Mucosa of rectum (tissue), 2 donors: ENCODE measurements at regions not wholly inside any gene's neighbourhood (a gene's known extent, or its start where the extent isn't known, plus 50 kb on each side); places are given as distances from the start of the nearest gene placed in this dataset.

Experiments used
- H3K27ac ChIP-seq, 2 donors: one replicate each; pipeline ENCODE4 v1.7.0; 2013; ENCODE audit warnings: inconsistent platforms in 2 of 2, low read depth in 2 of 2, low read length in 2 of 2
- H3K27me3 ChIP-seq, 2 donors: one replicate each; pipeline ENCODE4 v1.7.0; 2013; ENCODE audit warnings: low read length in 2 of 2; ENCODE audit not compliant: control insufficient read depth in 2 of 2, insufficient read depth in 2 of 2
- H3K36me3 ChIP-seq, 2 donors: one replicate each; pipeline ENCODE4 v1.7.0; 2013; ENCODE audit warnings: low read length in 2 of 2; ENCODE audit not compliant: control insufficient read depth in 2 of 2, insufficient read depth in 2 of 2
- H3K4me1 ChIP-seq, 2 donors: one replicate each; pipeline ENCODE4 v1.7.0; 2013; ENCODE audit warnings: low read length in 2 of 2, mild to moderate bottlenecking in 1 of 2; ENCODE audit not compliant: control insufficient read depth in 2 of 2, insufficient read depth in 2 of 2
- H3K4me3 ChIP-seq, 2 donors: one replicate each; pipeline ENCODE4 v1.7.0; 2013; ENCODE audit warnings: low read length in 2 of 2
- H3K9ac ChIP-seq, 2 donors: one replicate each; pipeline ENCODE4 v1.7.0; 2013; ENCODE audit warnings: low read length in 2 of 2, low read depth in 1 of 2, mild to moderate bottlenecking in 1 of 2
- H3K9me3 ChIP-seq, 2 donors: one replicate each; pipeline ENCODE4 v1.7.0; 2013; ENCODE audit warnings: low read length in 2 of 2; ENCODE audit not compliant: control insufficient read depth in 2 of 2
- donor health status: healthy.
- donor health status: Normal muscosa, but diverticular disease.

DNA sequence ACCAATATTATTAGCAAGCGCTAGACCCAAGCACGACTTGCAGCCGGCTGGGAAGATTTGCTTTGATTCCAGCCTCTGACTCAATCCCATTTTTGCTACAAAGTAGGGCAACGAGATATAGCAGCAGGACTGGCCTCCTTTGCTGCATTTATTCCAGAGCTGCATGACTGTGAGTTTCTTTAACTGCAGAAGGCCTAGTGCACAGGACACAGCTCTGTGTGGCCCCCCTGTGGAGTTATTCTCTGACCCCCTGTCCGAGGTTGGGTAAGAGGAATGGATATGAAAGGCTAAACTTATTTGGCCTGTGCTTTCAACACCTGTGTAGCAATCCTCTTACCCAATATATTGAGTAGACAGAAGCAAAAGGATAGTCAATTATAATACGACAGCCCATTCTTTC lies 133.3 kb upstream of the SPTLC3 start:
- H3K27me3 ChIP-seq, result no peaks in the 10 kb centered on the region

DNA sequence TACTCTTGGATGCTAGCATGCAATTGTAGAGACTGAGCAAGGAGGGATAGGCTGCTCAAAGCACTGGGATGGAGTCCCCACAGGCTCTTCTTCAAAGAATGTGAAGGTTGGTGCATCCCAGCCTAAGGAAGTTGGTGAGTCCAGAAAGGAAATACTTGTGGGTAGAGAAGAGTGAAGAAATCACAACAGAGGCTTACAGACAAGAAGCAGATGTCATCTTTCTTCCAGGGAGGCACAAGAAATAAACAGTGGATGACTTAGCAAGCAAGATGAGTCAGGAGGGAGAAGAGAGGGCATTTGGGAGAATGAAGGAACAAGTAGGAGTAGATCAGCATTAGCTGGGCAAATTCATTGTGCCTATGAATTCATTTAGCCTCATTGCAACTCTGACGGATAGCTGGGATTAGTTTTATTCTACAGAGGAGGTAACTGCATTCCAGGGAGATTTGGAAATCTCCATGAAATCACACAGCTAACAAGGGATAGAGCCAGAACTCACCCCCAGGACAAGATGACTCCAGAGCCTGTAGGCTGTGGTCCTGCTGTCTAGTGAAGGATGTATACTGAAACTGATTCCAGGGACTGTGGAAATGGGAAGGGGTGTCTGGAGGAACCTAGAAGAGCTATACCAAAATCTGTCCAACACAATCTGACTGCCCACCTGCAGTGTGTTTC lies 125.8 kb upstream of the SPTLC3 start:
- Histone ChIP-seq H3K4me3 (no peak overlapping the region), H3K27me3 (no peaks in the 10 kb centered on the region)

More for the DNA sequence above, 133.3 kb upstream of the SPTLC3 start:
- H3K4me3 ChIP-seq, result no peak overlapping the region
- no peaks in the 10 kb centered on the region for H3K9me3 ChIP-seq
- H3K36me3 ChIP-seq, result no peaks in the 10 kb centered on the region
- no peaks in the 10 kb centered on the region for H3K4me1 ChIP-seq
- no peak overlapping the region for H3K9ac ChIP-seq
- no peak overlapping the region for H3K27ac ChIP-seq

DNA sequence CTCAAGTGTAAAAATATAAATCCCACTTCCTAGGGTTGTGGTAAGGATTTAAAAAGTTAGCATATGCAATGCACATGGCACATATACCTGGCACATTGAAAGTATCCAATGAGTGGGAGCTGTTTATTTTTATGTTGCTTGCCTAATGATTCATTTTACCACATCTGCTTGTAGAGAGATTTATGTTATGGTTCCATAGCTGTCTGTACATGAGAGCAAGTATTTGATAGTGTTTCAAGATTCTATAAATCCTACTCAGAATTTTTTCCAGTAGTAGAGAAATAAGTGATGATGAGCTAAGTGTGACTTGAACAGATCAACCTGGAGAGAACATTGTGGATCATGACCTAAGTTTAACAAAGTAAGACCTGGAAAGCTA lies 125.3 kb upstream of the SPTLC3 start:
- H3K27ac ChIP-seq, result no peak overlapping the region
- H3K36me3 ChIP-seq, result no peaks in the 10 kb centered on the region
- H3K4me3 ChIP-seq, result no peak overlapping the region

More for the DNA sequence above, 125.8 kb upstream of the SPTLC3 start:
- Histone ChIP-seq H3K9ac (no peak overlapping the region), H3K9me3 (no peaks in the 10 kb centered on the region), H3K4me1 (no peaks in the 10 kb centered on the region), H3K36me3 (no peaks in the 10 kb centered on the region), H3K27ac (no peak overlapping the region)

DNA sequence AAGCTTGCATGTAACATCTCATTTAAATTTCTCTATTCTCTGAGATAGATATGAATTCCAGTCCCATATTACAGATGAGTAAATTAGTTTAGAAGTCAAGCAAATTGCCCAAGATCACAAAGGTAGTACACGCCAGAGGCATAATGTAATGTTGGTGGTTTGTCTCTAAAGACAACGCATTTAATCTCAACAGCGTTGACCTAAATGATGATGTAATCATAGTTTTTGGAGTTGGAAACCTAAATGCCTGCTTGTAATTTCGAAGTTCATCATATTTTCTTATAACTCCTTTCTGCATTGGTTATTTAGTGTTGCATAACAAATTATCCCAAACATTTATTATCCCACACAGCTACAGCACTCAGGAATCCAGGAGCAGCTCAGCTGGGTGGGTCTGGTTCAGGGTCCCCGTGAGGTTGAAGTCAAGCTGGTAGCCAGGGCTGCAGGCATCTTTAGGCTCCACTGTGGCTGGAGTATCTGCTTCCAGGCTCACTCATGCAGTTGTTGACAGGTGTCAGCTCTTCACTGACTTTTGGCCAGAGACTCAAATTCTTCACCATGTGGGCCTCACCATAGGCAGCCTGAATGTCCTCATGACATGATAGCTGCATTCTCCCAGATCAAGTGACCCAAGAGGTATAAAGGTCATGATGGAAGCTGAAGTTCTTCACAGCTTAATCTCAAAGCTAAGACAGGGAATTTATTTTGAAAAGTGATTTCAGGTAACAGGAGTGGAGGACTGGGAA lies 122.0 kb upstream of the SPTLC3 start:
- Histone ChIP-seq H3K27ac (no peak overlapping the region), H3K4me3 (no peak overlapping the region)

More for the DNA sequence above, 125.3 kb upstream of the SPTLC3 start:
- no peaks in the 10 kb centered on the region for H3K27me3 ChIP-seq
- H3K4me1 ChIP-seq, result no peaks in the 10 kb centered on the region
- H3K9ac ChIP-seq, result no peak overlapping the region
- H3K9me3 ChIP-seq, result no peaks in the 10 kb centered on the region

DNA sequence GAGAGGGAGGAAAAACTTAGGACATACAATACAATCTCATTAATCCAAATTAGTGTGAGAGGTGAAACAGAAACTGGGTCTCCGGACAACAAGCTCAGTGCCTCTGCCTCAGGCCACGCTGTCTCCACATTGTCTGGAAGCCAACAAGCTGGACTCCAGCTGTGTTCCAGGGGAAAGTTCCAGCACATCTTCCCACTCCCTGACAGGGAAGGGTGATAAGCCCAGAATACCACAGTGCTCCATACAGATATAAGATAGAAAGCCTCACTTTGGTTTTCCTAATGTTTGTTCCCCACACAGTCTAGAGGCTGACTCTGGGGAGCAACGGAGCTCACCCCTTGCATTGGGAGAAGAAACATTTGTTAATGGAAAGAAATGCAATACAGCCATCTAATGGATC lies 117.1 kb upstream of the SPTLC3 start:
- no peaks in the 10 kb centered on the region for H3K4me1 ChIP-seq
- H3K4me3 ChIP-seq, result no peak overlapping the region
- H3K36me3 ChIP-seq, result no peaks in the 10 kb centered on the region
- H3K9ac ChIP-seq, result no peak overlapping the region
- no peaks in the 10 kb centered on the region for H3K9me3 ChIP-seq
- H3K27ac ChIP-seq, result no peak overlapping the region
- no peaks in the 10 kb centered on the region for H3K27me3 ChIP-seq

More for the DNA sequence above, 122.0 kb upstream of the SPTLC3 start:
- no peaks in the 10 kb centered on the region for H3K9me3 ChIP-seq
- H3K27me3 ChIP-seq, result no peaks in the 10 kb centered on the region
- H3K36me3 ChIP-seq, result no peaks in the 10 kb centered on the region
- no peaks in the 10 kb centered on the region for H3K4me1 ChIP-seq
- no peak overlapping the region for H3K9ac ChIP-seq

DNA sequence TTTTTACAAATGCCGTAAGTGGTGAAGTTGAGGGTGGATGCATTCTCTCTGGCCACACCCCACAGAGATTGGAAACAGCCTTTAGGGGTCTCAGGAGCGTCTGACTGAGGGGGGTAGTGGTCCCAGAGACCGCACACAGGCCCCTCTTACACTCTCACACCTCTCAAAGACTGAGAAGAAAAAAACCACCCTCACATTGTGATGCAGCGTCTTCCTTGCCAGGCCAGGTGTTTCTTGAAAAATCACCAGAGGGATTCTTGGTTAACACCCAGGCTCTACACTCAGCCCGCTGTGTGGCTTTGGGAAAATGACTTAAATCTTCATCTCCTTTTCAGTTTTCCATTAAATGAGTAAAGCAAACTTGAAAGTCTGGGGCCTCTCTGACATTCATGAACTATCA lies 115.8 kb upstream of the SPTLC3 start:
- Histone ChIP-seq H3K4me3 (no peak overlapping the region), H3K27ac (no peak overlapping the region), H3K27me3 (no peaks in the 10 kb centered on the region), H3K4me1 (no peaks in the 10 kb centered on the region), H3K9ac (no peak overlapping the region), H3K9me3 (no peaks in the 10 kb centered on the region), H3K36me3 (no peaks in the 10 kb centered on the region)

DNA sequence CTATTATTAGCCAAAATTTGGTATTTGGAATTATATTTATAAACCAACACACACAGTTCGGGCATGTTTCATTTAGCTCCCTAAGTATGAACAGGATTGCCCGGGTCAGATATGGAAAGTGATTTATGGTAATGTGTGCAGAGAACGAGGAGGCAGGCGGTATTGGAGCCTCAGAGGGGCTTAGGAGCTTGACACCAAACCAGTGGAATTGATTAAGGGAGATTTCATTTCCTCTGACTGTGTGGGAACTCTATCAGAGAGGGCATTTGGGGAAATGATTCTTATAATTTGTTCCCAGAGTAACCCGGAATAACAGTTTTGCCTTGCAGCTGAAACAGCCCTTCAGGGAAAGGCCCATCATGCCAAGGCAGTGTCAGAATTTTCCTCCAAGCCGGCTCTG lies 115.1 kb upstream of the SPTLC3 start:
- H3K9me3 ChIP-seq, result no peaks in the 10 kb centered on the region
- H3K9ac ChIP-seq, result no peak overlapping the region
- H3K4me3 ChIP-seq, result no peak overlapping the region
- no peaks in the 10 kb centered on the region for H3K4me1 ChIP-seq
- H3K36me3 ChIP-seq, result no peaks in the 10 kb centered on the region
- no peak overlapping the region for H3K27ac ChIP-seq
- no peaks in the 10 kb centered on the region for H3K27me3 ChIP-seq

DNA sequence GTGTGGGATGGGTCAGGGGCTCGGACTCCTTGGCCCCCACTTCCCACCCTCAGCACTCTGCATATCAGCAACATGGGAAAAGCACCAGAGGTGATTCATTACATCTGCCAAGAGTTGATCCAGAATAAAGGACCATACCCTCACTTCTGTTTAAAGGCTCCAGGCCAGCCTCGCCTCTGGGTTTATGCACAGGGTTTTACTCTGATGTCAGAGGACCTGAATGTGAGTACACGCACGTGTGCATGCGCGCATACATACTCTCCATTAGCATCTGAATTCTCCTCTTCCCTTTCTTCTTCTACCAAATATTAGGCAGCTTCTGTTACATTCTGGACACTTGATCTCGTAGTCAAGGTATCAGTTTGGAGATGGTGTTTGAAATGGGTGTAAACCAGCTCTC lies 114.7 kb upstream of the SPTLC3 start:
- no peaks in the 10 kb centered on the region for H3K9me3 ChIP-seq
- no peak overlapping the region for H3K4me3 ChIP-seq
- H3K27me3 ChIP-seq, result no peaks in the 10 kb centered on the region
- H3K36me3 ChIP-seq, result no peaks in the 10 kb centered on the region
- no peak overlapping the region for H3K9ac ChIP-seq
- no peak overlapping the region for H3K27ac ChIP-seq
- H3K4me1 ChIP-seq, result no peaks in the 10 kb centered on the region

DNA sequence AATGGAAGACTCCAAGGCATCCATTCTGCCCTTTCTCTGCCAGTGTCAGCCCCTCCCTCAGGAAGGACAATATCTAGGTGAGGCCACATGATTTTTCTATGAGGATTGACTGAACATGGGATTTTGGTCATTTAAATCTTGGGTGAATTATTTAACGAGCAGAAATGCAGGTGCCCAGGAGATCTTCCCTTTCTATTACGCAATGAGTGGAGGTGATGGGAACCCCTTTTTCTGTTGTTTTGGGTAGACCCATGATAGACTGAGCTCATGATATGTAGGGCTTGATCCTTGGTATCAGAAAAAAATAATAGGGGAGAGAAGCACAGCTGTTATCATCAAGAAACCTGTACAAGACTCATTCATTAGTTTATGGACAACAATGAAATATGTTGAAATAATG lies 112.6 kb upstream of the SPTLC3 start:
- no peaks in the 10 kb centered on the region for H3K4me1 ChIP-seq
- no peak overlapping the region for H3K27ac ChIP-seq
- H3K27me3 ChIP-seq, result no peaks in the 10 kb centered on the region
- no peaks in the 10 kb centered on the region for H3K9me3 ChIP-seq
- H3K36me3 ChIP-seq, result no peaks in the 10 kb centered on the region
- H3K4me3 ChIP-seq, result no peak overlapping the region
- H3K9ac ChIP-seq, result no peak overlapping the region

DNA sequence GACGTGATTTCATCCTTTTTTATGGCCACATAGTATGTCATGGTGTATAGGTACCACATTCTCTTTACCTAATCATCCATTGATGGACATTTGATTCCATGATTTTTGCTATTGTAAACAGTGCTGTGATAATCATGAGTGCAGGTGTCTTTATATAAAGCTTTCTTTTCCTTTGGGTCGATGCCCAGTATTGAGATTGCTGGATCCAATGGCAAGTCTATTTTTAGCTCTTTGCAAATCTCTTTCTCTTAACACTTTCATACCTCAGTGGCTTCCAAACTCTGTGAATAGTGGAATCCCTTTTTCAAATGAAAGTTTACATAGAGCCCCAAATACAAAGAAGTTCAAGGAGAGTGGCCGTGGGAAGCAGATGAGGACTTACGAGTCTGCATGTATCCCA lies 105.8 kb upstream of the SPTLC3 start:
- no peaks in the 10 kb centered on the region for H3K9me3 ChIP-seq
- no peak overlapping the region for H3K4me3 ChIP-seq
- H3K9ac ChIP-seq, result no peak overlapping the region
- H3K27me3 ChIP-seq, result no peaks in the 10 kb centered on the region
- H3K27ac ChIP-seq, result no peak overlapping the region
- no peaks in the 10 kb centered on the region for H3K36me3 ChIP-seq
- no peaks in the 10 kb centered on the region for H3K4me1 ChIP-seq
